22Rv1 (cell line): ENCODE measurements at regions not wholly inside any gene's neighbourhood (a gene's known extent, or its start where the extent isn't known, plus 50 kb on each side); places are given as distances from the start of the nearest gene placed in this dataset.

Source experiments
- CTCF ChIP-seq: fragments of 450-650 bp; IDR thresholded peaks from 2 replicates; pipeline ENCODE4 v1.5.1; 2017; ENCODE audit warnings: mild to moderate bottlenecking
- ZFX ChIP-seq: fragments of 450-650 bp; IDR thresholded peaks from 2 replicates; pipeline ENCODE4 v1.6.1; 2017; ENCODE audit warnings: antibody characterized with exemption, borderline replicate concordance

GRCh38 chr4:131978120-131978519 lies 1171.0 kb upstream of the PCDH10 start:
- TF ChIP-seq CTCF (no peak), ZFX (no peak)
